ENCODE measurements at regions not wholly inside any gene's neighbourhood (a gene's known extent, or its start where the extent isn't known, plus 50 kb on each side); places are given as distances from the start of the nearest gene placed in this dataset.

DNA sequence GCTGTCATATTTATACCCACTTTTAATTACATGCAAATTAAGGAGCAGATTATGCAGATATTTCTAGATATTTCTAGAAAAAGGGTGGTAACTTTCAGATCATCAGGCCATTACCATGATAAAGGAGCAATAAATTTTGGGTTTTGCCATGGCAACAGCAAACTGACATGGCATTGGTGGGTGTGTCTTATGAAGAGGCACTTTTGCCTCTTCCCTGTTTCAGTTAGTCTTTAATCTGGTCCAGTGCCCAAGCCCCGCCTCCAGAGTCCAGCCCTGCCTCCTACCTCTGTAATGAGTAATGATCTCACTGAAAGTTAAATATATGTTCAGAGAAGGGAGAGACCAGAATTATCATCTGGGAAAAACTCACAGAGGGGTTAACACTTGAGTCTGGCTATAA lies 124.8 kb downstream of the SCG2 start:
- no peaks in the 10 kb centered on the region for H3K36me3 ChIP-seq (ENCODE audit: control insufficient read depth, insufficient read depth, low read length)
- H3K27me3 ChIP-seq (replicated peaks; ENCODE audit: control insufficient read depth, insufficient read depth, low read length) = no peaks in the 10 kb centered on the region; the same call in 1 of the 2 replicates
- H3K4me3 ChIP-seq (replicated peaks; ENCODE audit: low read depth, low read length) = no peak overlapping the region
- TF ChIP-seq, protein P1, sequence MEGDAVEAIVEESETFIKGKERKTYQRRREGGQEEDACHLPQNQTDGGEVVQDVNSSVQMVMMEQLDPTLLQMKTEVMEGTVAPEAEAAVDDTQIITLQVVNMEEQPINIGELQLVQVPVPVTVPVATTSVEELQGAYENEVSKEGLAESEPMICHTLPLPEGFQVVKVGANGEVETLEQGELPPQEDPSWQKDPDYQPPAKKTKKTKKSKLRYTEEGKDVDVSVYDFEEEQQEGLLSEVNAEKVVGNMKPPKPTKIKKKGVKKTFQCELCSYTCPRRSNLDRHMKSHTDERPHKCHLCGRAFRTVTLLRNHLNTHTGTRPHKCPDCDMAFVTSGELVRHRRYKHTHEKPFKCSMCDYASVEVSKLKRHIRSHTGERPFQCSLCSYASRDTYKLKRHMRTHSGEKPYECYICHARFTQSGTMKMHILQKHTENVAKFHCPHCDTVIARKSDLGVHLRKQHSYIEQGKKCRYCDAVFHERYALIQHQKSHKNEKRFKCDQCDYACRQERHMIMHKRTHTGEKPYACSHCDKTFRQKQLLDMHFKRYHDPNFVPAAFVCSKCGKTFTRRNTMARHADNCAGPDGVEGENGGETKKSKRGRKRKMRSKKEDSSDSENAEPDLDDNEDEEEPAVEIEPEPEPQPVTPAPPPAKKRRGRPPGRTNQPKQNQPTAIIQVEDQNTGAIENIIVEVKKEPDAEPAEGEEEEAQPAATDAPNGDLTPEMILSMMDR (IDR thresholded peaks at IDR 0.05; ENCODE audit: insufficient read depth, low read length, poor library complexity, severe bottlenecking) = no peak
- DNase-seq (ENCODE audit: extremely low read depth, insufficient read length) = no peak

DNA sequence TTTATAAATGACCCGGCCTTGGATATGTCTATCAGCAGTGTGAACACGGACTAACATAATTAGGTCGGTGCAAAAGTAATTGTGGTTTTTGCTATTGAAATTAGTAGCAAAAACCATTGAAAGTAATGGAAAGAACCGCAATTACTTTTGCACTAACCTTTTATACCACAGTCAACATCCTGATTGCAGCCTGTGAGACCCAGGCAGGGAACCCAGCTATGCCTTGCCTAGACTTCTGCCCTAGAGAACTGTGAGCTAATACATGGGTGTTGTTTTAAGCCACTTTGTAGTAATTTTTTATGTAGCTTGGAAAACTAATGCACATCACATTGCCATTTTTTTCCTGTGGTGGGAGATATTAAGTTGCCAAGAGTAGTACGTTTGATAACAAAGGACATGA lies 120.7 kb downstream of the SCG2 start:
- DNase-seq (ENCODE audit: extremely low read depth, insufficient read length) = no peak
- Histone ChIP-seq H3K27me3 (replicated peaks; ENCODE audit: control insufficient read depth, insufficient read depth, low read length) (no peaks in the 10 kb centered on the region; the same call in none of the 2 replicates), H3K36me3 (ENCODE audit: control insufficient read depth, insufficient read depth, low read length) (no peaks in the 10 kb centered on the region), H3K4me3 (replicated peaks; ENCODE audit: low read depth, low read length) (no peak overlapping the region)
- TF ChIP-seq, protein P1 (IDR thresholded peaks at IDR 0.05; ENCODE audit: insufficient read depth, low read length, poor library complexity, severe bottlenecking) = no peak

DNA sequence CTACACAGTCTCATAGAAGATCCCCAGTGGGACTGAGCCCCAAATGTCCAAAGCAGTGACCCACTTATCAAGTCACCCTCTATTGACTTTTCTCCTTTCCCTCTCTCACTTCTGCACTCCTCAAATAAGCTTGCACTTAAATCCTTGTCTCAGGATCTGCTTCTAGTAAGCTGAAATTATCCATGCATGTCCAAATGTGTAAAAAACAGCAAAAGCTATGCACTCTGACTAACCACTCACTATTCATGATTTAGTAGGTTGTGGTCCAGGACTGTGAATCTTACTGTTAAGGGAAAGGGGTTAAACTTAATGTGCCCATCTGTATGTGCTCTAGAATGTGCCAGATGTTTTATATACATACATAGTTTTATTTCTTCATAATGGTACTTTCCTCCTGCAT lies 115.4 kb downstream of the SCG2 start:
- TF ChIP-seq, protein P1 (IDR thresholded peaks at IDR 0.05; ENCODE audit: insufficient read depth, low read length, poor library complexity, severe bottlenecking) = no peak
- no peak for DNase-seq (ENCODE audit: extremely low read depth, insufficient read length)
- H3K4me3 ChIP-seq (replicated peaks; ENCODE audit: low read depth, low read length) = no peak overlapping the region
- H3K36me3 ChIP-seq (ENCODE audit: control insufficient read depth, insufficient read depth, low read length) = no peaks in the 10 kb centered on the region
- no peaks in the 10 kb centered on the region; the same call in 1 of the 2 replicates for H3K27me3 ChIP-seq (replicated peaks; ENCODE audit: control insufficient read depth, insufficient read depth, low read length)

DNA sequence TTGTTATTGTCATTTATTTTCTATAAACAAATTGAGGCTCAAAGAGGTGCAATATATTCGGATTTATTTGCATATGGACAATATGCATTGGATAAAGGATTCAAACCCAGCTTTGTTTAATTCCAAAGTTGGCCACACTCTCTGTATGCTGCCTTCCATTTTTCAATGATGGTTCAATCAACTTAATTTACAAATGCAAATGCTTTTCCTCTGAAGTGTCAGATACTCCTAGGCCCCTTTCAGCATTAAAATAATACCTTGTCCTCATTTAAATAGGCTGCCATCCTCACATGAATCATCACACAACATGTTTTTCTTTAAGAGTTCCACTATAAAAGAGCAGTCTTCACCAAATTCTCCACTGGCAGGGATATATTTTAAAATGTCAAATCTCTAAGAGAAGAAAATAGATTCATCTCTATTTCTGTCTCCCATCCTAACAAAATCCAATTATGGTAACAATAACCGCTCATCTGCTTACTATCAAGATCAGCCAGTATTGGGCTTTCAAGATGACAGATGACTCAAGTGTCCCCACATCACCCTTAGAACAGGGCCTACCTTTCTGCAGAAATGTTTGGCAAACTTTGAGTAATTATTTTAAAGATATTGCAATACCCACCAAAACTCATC lies 114.8 kb downstream of the SCG2 start:
- Histone ChIP-seq H3K36me3 (ENCODE audit: control insufficient read depth, insufficient read depth, low read length) (no peaks in the 10 kb centered on the region), H3K27me3 (replicated peaks; ENCODE audit: control insufficient read depth, insufficient read depth, low read length) (no peaks in the 10 kb centered on the region; the same call in 1 of the 2 replicates), H3K4me3 (replicated peaks; ENCODE audit: low read depth, low read length) (no peak overlapping the region)
- no peak for DNase-seq (ENCODE audit: extremely low read depth, insufficient read length)
- TF ChIP-seq, protein P1 (IDR thresholded peaks at IDR 0.05; ENCODE audit: insufficient read depth, low read length, poor library complexity, severe bottlenecking) = no peak

DNA sequence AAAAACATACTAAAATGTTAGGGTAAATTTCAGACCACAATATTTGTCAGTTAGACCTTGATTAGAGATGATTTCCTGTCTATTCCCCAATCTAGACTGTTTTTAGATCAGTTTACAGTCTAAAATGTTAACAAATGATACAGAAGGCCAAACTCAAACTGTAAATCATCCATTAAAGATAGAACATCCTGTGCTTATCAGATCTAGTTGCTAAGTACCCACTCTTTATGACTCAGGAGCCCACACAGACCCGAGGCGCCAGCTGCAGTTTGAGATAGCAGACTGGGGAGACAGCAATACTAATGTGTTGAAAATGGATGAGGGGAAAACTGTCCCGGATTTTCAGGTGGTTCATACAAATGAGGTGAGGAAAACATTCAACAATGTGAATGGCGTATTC lies 113.3 kb downstream of the SCG2 start:
- Histone ChIP-seq H3K27me3 (replicated peaks; ENCODE audit: control insufficient read depth, insufficient read depth, low read length) (no peaks in the 10 kb centered on the region; the same call in 1 of the 2 replicates), H3K36me3 (ENCODE audit: control insufficient read depth, insufficient read depth, low read length) (no peaks in the 10 kb centered on the region), H3K4me3 (replicated peaks; ENCODE audit: low read depth, low read length) (no peak overlapping the region)
- TF ChIP-seq, protein P1 (IDR thresholded peaks at IDR 0.05; ENCODE audit: insufficient read depth, low read length, poor library complexity, severe bottlenecking) = no peak
- no peak for DNase-seq (ENCODE audit: extremely low read depth, insufficient read length)

DNA sequence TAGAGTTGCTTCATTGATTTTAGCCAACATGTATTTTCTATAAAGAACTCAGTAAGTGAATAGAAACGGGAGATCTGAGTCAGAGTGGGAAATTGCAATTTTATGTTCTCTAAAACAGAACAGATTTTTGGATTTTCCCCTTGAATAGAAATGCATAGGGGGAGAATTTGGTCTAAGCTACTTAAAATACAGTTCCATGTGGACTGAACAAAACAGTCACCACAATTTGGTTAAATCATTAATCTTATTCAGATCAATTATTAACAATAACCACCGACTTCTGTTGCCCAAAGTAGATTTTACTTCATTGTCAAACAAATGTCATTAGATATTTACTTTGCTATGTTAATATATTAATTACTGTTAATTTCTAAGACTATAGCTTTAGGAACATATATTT lies 107.7 kb downstream of the SCG2 start:
- no peak for DNase-seq (ENCODE audit: extremely low read depth, insufficient read length)
- no peaks in the 10 kb centered on the region for H3K27me3 ChIP-seq (replicated peaks; ENCODE audit: control insufficient read depth, insufficient read depth, low read length)
- H3K36me3 ChIP-seq (ENCODE audit: control insufficient read depth, insufficient read depth, low read length) = no peaks in the 10 kb centered on the region
- TF ChIP-seq, protein P1 (IDR thresholded peaks at IDR 0.05; ENCODE audit: insufficient read depth, low read length, poor library complexity, severe bottlenecking) = no peak
- H3K4me3 ChIP-seq (replicated peaks; ENCODE audit: low read depth, low read length) = no peak overlapping the region

Data from GM06990 (cell line).